Naive thymus-derived CD4-positive, alpha-beta T cell (primary cell): ENCODE measurements at regions not wholly inside any gene's neighbourhood (a gene's known extent, or its start where the extent isn't known, plus 50 kb on each side); places are given as distances from the start of the nearest gene placed in this dataset.
A peak's percentile ranks its signal among the peaks of the same experiment; 100 is the strongest.

Source experiments
- ATAC-seq: fragments of 150-1000 bp; cut with Tn5 transposase; 2 replicates; pipeline ENCODE4 v1.10.0; 2021; ENCODE audit warnings: mild to moderate bottlenecking, moderate library complexity
- CTCF ChIA-PET: fragments of 350-600 bp; sonication (Branson Sonifier 250); formaldehyde crosslinking; loops from one replicate; lab custom pipeline; 2021; ENCODE audit warnings: antibody characterized with exemption; lab: Charles Lee
- POLR2A ChIA-PET: fragments of 350-600 bp; sonication (Branson Sonifier 250); formaldehyde crosslinking; loops from one replicate; lab custom pipeline; 2021; ENCODE audit warnings: antibody characterized with exemption, inconsistent platforms; lab: Charles Lee
- DNase-seq, 9 donors: peaks; one replicate each; pipeline versions ENCODE4 v3.0.0 to v3.0.0-alpha.2; 2020 to 2022; ENCODE audit warnings: mixed read lengths in 1 of 9
- H3K27ac ChIP-seq: one replicate; pipeline ENCODE4 v1.7.0; 2013; ENCODE audit warnings: mild to moderate bottlenecking, low read depth, low read length, moderate library complexity
- H3K27me3 ChIP-seq, 2 donors: one replicate each; pipeline ENCODE4 v1.7.0; 2013; ENCODE audit warnings: low read length in 2 of 2, mild to moderate bottlenecking in 2 of 2, moderate library complexity in 2 of 2; ENCODE audit not compliant: control insufficient read depth in 2 of 2, insufficient read depth in 2 of 2
- H3K36me3 ChIP-seq, 3 experiments: 1 replicate in 2 of 3; 2 replicates in 1 of 3; pipeline ENCODE4 v1.7.0; 2013; ENCODE audit warnings: low read length in 3 of 3, mild to moderate bottlenecking in 3 of 3, moderate library complexity in 1 of 3; ENCODE audit not compliant: insufficient read depth in 3 of 3, control insufficient read depth in 2 of 3
- H3K4me1 ChIP-seq, 2 donors: one replicate each; pipeline ENCODE4 v1.7.0; 2013; ENCODE audit warnings: low read length in 2 of 2, mild to moderate bottlenecking in 2 of 2, moderate library complexity in 1 of 2; ENCODE audit not compliant: control insufficient read depth in 2 of 2, insufficient read depth in 2 of 2
- H3K4me3 ChIP-seq: 2 replicates; pipeline ENCODE4 v1.7.0; 2013; ENCODE audit warnings: mild to moderate bottlenecking, low read length
- H3K9me3 ChIP-seq, 3 experiments: 1 replicate in 2 of 3; 2 replicates in 1 of 3; pipeline ENCODE4 v1.7.0; 2013; ENCODE audit warnings: low read length in 3 of 3; ENCODE audit not compliant: control insufficient read depth in 2 of 3
- H3K27ac Mint-ChIP-seq, 9 donors: one replicate each; pipeline ENCODE4 v1.8.0; 2020 to 2022; ENCODE audit warnings: mixed read lengths in 9 of 9, mild to moderate bottlenecking in 8 of 9, moderate library complexity in 5 of 9, inconsistent platforms in 2 of 9
- H3K27me3 Mint-ChIP-seq, 5 donors: one replicate each; pipeline ENCODE4 v1.8.0; 2021 to 2022; ENCODE audit warnings: mixed read lengths in 5 of 5, mild to moderate bottlenecking in 1 of 5
- H3K36me3 Mint-ChIP-seq, 5 donors: one replicate each; pipeline ENCODE4 v1.8.0; 2020 to 2022; ENCODE audit warnings: mixed read lengths in 5 of 5, mild to moderate bottlenecking in 3 of 5, inconsistent platforms in 1 of 5
- H3K4me1 Mint-ChIP-seq, 7 donors: one replicate each; pipeline ENCODE4 v1.8.0; 2020 to 2022; ENCODE audit warnings: mixed read lengths in 7 of 7, mild to moderate bottlenecking in 3 of 7, inconsistent platforms in 1 of 7
- H3K4me3 Mint-ChIP-seq, 10 donors: one replicate each; pipeline ENCODE4 v1.8.0; 2020 to 2022; ENCODE audit warnings: mild to moderate bottlenecking in 10 of 10, mixed read lengths in 10 of 10, moderate library complexity in 6 of 10, inconsistent platforms in 2 of 10
- H3K9me3 Mint-ChIP-seq, 11 donors: one replicate each; pipeline ENCODE4 v1.8.0; 2020 to 2022; ENCODE audit warnings: mixed read lengths in 11 of 11, mild to moderate bottlenecking in 4 of 11, inconsistent platforms in 1 of 11, moderate library complexity in 1 of 11
- intact Hi-C, 2 donors: fragments of 100-400 bp; cut with micrococcal nuclease; formaldehyde crosslinking; loops; one replicate each; pipeline ENCODE4 v1.15.1; 2023

- Mint-ChIP-seq H3K36me3 (peaks cover 3 to 17% (median 10%) of the 10 kb centered on the region in 5 donors), H3K4me3 (no peak overlapping the region), H3K27me3 (peaks cover 0 to 8% (median 0%) of the 10 kb centered on the region in 5 donors), H3K9me3 (peaks cover 0 to 27% (median 5%) of the 10 kb centered on the region in 11 donors), H3K27ac (peak overlapping the region in 1 of 9 donors; percentile 7), H3K4me1 (peaks cover 0 to 15% (median 10%) of the 10 kb centered on the region in 7 donors)
- DNase-seq (no peak), ATAC-seq (no peak)
- ChIA-PET CTCF (no interaction called here), POLR2A (interaction anchor here (1.4 kb wide), 1 partner anchor 10 kb away, joined by 5 read pairs; no protein-coding TSS in a partner anchor)
- Histone ChIP-seq H3K36me3 (no peaks in the 10 kb centered on the region), H3K9me3 (no peaks in the 10 kb centered on the region), H3K4me1 (no peaks in the 10 kb centered on the region), H3K27ac (no peak overlapping the region), H3K4me3 (no peak overlapping the region), H3K27me3 (no peaks in the 10 kb centered on the region)
- intact Hi-C loops = no loop called here
Measured at GRCh38 chr14:97572583-97573458, 775.6 kb downstream of the VRK1 start.

GRCh38 chr14:97575677-97576076 lies 778.5 kb downstream of the VRK1 start:
- intact Hi-C loops = no loop called here
- no peaks in the 10 kb centered on the region for H3K27me3 Mint-ChIP-seq
- no peak overlapping the region for H3K4me3 Mint-ChIP-seq
- peaks cover 3 to 17% (median 9%) of the 10 kb centered on the region in 5 donors for H3K36me3 Mint-ChIP-seq
- H3K9me3 ChIP-seq = no peaks in the 10 kb centered on the region
- no peaks in the 10 kb centered on the region for H3K27me3 ChIP-seq
- no peaks in the 10 kb centered on the region for H3K36me3 ChIP-seq
- no peak overlapping the region for H3K4me3 ChIP-seq
- DNase-seq = no peak
- peaks cover 5 to 31% (median 22%) of the 10 kb centered on the region in 7 donors for H3K4me1 Mint-ChIP-seq
- no peak overlapping the region for H3K27ac ChIP-seq
- H3K4me1 ChIP-seq = no peaks in the 10 kb centered on the region
- ChIA-PET POLR2A (no interaction called here), CTCF (no interaction called here)
- no peak for ATAC-seq
- peaks cover 0 to 15% (median 2%) of the 10 kb centered on the region in 11 donors for H3K9me3 Mint-ChIP-seq
- H3K27ac Mint-ChIP-seq = no peak overlapping the region

GRCh38 chr14:97578982-97579548 lies 781.9 kb downstream of the VRK1 start:
- no peak overlapping the region for H3K4me3 Mint-ChIP-seq
- no peaks in the 10 kb centered on the region for H3K9me3 ChIP-seq
- H3K4me1 ChIP-seq = no peaks in the 10 kb centered on the region
- H3K27ac ChIP-seq = no peak overlapping the region
- H3K9me3 Mint-ChIP-seq = peaks cover 0 to 16% (median 2%) of the 10 kb centered on the region in 11 donors
- no peaks in the 10 kb centered on the region for H3K36me3 ChIP-seq
- intact Hi-C loops = loop anchor here in 1 of 2 donors (2.0 kb wide), 1 partner anchor 198 kb away; no protein-coding TSS in a partner anchor
- H3K4me3 ChIP-seq = no peak overlapping the region
- ATAC-seq = no peak
- ChIA-PET POLR2A (no interaction called here), CTCF (no interaction called here)
- H3K36me3 Mint-ChIP-seq = peaks cover 1 to 15% (median 6%) of the 10 kb centered on the region in 5 donors
- H3K4me1 Mint-ChIP-seq = peaks cover 4 to 31% (median 21%) of the 10 kb centered on the region in 7 donors
- no peaks in the 10 kb centered on the region for H3K27me3 ChIP-seq
- H3K27ac Mint-ChIP-seq = peak overlapping the region in 2 of 9 donors; percentile 22 to 26
- no peaks in the 10 kb centered on the region for H3K27me3 Mint-ChIP-seq
- DNase-seq = no peak

GRCh38 chr14:97581016-97581415 lies 783.8 kb downstream of the VRK1 start:
- DNase-seq (no peak), ATAC-seq (no peak)
- H3K4me1 Mint-ChIP-seq = peaks cover 1 to 22% (median 11%) of the 10 kb centered on the region in 7 donors
- H3K36me3 ChIP-seq = no peaks in the 10 kb centered on the region
- no peaks in the 10 kb centered on the region for H3K27me3 ChIP-seq
- no peak overlapping the region for H3K27ac ChIP-seq
- H3K9me3 ChIP-seq = no peaks in the 10 kb centered on the region
- H3K36me3 Mint-ChIP-seq = peaks cover 0 to 6% (median 4%) of the 10 kb centered on the region in 5 donors
- no peak overlapping the region for H3K4me3 Mint-ChIP-seq
- POLR2A ChIA-PET = interaction anchor here (0.6 kb wide), 1 partner anchor 332 kb away, joined by 5 read pairs; no protein-coding TSS in a partner anchor
- intact Hi-C loops = no loop called here
- H3K9me3 Mint-ChIP-seq = peaks cover 0 to 7% (median 0%) of the 10 kb centered on the region in 11 donors
- H3K4me3 ChIP-seq = no peak overlapping the region
- H3K27ac Mint-ChIP-seq = no peak overlapping the region
- no peaks in the 10 kb centered on the region for H3K27me3 Mint-ChIP-seq
- H3K4me1 ChIP-seq = no peaks in the 10 kb centered on the region
- CTCF ChIA-PET = no interaction called here

GRCh38 chr14:97582022-97582421 lies 784.8 kb downstream of the VRK1 start:
- Histone ChIP-seq H3K36me3 (no peaks in the 10 kb centered on the region), H3K27me3 (no peaks in the 10 kb centered on the region), H3K9me3 (no peaks in the 10 kb centered on the region), H3K27ac (no peak overlapping the region), H3K4me3 (no peak overlapping the region), H3K4me1 (no peaks in the 10 kb centered on the region)
- no peak for DNase-seq
- H3K9me3 Mint-ChIP-seq = peaks cover 0 to 11% (median 0%) of the 10 kb centered on the region in 11 donors
- no peak for ATAC-seq
- POLR2A ChIA-PET = interaction anchor here (1.7 kb wide), 1 partner anchor 10 kb away, joined by 5 read pairs; no protein-coding TSS in a partner anchor
- no peak overlapping the region for H3K27ac Mint-ChIP-seq
- H3K27me3 Mint-ChIP-seq = no peaks in the 10 kb centered on the region
- H3K4me3 Mint-ChIP-seq = no peak overlapping the region
- peaks cover 0 to 8% (median 4%) of the 10 kb centered on the region in 5 donors for H3K36me3 Mint-ChIP-seq
- peaks cover 1 to 22% (median 11%) of the 10 kb centered on the region in 7 donors for H3K4me1 Mint-ChIP-seq
- CTCF ChIA-PET = no interaction called here
- intact Hi-C loops = no loop called here

- ATAC-seq (no peak), DNase-seq (no peak)
- H3K36me3 ChIP-seq = no peaks in the 10 kb centered on the region
- peaks cover 6 to 28% (median 18%) of the 10 kb centered on the region in 7 donors for H3K4me1 Mint-ChIP-seq
- H3K4me3 ChIP-seq = no peak overlapping the region
- no peak overlapping the region for H3K27ac ChIP-seq
- peaks cover 0 to 5% of the 10 kb centered on the region in 2 donors for H3K4me1 ChIP-seq
- peaks cover 0 to 16% (median 4%) of the 10 kb centered on the region in 5 donors for H3K36me3 Mint-ChIP-seq
- intact Hi-C loops = no loop called here
- no peak overlapping the region for H3K27ac Mint-ChIP-seq
- H3K9me3 Mint-ChIP-seq = peaks cover 0 to 11% (median 0%) of the 10 kb centered on the region in 11 donors
- no peaks in the 10 kb centered on the region for H3K27me3 Mint-ChIP-seq
- H3K27me3 ChIP-seq = no peaks in the 10 kb centered on the region
- no peaks in the 10 kb centered on the region for H3K9me3 ChIP-seq
- ChIA-PET POLR2A (no interaction called here), CTCF (interaction anchor here (1.0 kb wide), 1 partner anchor 554 kb away, joined by 3 read pairs; no protein-coding TSS in a partner anchor)
- H3K4me3 Mint-ChIP-seq = no peak overlapping the region
Measured at GRCh38 chr14:97584528-97584927, 787.3 kb downstream of the VRK1 start.
